SK-MEL-5 (cell line): ENCODE measurements at regions not wholly inside any gene's neighbourhood (a gene's known extent, or its start where the extent isn't known, plus 50 kb on each side); places are given as distances from the start of the nearest gene placed in this dataset.

Experiments
- DNase-seq: peaks from one replicate; pipeline ENCODE4 v3.0.0-alpha.2; 2016; ENCODE audit warnings: low read depth, low spot score
- in situ Hi-C: cut with HindIII; loops from 2 replicates; pipeline ENCODE4 v1.10.0; 2016; ENCODE audit warnings: low sequenced_read_pairs, high pct_unique_total_duplicates, low pct_unique_long_range_greater_than_20kb

DNA sequence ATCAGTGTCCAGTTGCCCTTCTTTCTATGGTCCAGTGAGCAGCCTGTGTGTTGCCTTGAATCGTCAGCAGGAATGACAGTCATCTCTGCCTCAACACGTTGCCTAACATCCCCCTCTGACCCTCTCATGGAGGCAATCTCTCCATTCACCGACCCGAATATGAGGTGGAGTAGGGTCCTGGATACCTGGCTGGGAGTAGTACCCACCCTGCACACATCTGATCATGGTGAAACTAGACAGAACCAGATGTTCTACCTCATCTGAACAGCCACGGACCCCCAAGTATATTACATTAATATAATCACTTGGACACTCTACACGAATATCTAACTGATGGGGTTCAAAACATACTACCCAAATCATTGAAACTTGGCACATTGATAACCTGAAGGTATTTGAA lies 77.0 kb upstream of the COL21A1 start:
- DNase-seq: no peak
- in situ Hi-C loops: no loop called here

DNA sequence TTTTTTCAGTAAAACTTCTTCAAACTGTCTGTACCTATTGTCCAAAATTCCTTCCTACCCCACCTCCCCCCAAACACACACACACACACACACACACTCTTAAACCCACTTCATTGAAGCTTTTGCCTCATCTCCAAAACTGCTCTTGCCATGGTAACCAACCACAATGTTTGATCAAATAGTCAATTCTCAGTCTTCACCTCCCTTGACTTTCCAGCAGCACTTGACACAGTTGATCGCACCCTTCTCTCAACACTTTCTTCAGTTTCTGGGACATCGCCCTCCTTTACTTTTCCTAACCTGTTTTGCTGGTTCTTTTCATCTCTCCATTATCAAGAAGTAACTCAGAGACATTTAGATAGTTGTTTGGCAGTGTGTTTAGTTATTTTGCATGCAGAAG lies 71.5 kb upstream of the COL21A1 start:
- DNase-seq: no peak
- in situ Hi-C loops: no loop called here

- in situ Hi-C loops: no loop called here
Observed at GRCh38 chr6:56314683-56315523, 67.5 kb upstream of the COL21A1 start.

GRCh38 chr6:56311533-56312448 lies 64.4 kb upstream of the COL21A1 start:
- in situ Hi-C loops: no loop called here
- DNase-seq: no peak

More at GRCh38 chr6:56314683-56315523, 67.5 kb upstream of the COL21A1 start:
- DNase-seq: peak; percentile 58

GRCh38 chr6:56311061-56311460 lies 63.7 kb upstream of the COL21A1 start:
- DNase-seq: no peak
- in situ Hi-C loops: no loop called here

- in situ Hi-C loops: no loop called here
- no peak for DNase-seq
Observed at GRCh38 chr6:56310241-56310640, 62.9 kb upstream of the COL21A1 start.

- in situ Hi-C loops: no loop called here
- DNase-seq: no peak
Observed at GRCh38 chr6:56299916-56300315, 52.5 kb upstream of the COL21A1 start.

DNA sequence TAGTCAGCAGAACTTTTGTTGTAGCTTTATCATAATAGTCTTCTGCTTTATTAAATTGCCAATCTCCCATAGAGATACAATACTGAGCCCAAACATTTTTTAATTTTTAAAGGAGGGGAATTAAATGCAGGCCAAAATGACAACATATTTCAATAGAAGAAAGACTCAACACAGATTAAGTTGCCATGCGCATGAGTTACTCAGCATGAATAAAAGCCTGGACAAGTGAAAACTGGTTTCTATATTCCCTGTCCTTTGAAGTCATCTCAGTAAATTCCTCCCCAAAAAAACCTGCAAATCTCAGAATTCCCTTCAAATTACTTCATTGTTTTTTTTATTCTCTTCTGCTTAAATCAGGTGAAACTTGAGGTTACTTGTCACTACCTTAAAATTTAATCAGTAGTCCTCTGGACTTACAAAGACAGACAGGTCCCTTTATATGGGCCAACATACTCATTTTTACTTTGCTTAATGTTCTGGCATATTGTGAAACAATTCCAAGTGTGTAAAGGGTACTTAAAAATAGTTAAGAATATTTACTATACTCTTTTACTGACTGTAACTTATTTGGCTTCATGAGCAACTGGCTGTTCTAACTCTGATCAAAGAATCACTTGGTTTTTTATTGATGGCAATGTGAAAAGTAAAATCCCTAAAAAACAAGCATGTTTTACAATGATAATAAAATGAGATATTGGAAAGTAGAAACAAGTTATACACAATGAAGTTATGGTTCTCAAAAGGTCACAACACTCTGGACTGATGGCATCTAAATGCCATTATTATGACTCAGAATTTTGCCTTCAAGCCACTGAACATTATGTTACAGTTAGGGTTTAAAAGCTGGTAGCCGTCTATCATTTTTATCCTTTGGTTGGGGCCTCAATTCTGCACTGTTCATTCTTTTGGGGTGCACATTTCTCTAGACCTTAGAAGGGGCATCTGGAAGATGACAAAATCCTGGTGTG lies 49.9 kb upstream of the COL21A1 start:
- in situ Hi-C loops: no loop called here
- peak; percentile 71 for DNase-seq
